Trophoblast cell (in vitro differentiated cells and primary cell): ENCODE measurements at regions not wholly inside any gene's neighbourhood (a gene's known extent, or its start where the extent isn't known, plus 50 kb on each side); places are given as distances from the start of the nearest gene placed in this dataset.

Source experiments
- DNase-seq, 2 donors: peaks; one replicate each; pipeline ENCODE4 v3.0.0-alpha.2; 2016
- H2AFZ ChIP-seq: 2 replicates; pipeline ENCODE4 v1.6.1; 2013; ENCODE audit warnings: low read length, moderate library complexity, mild to moderate bottlenecking; ENCODE audit not compliant: insufficient read depth, poor library complexity
- H2AK5ac ChIP-seq: 2 replicates; pipeline ENCODE4 v1.6.1; 2013; ENCODE audit warnings: mild to moderate bottlenecking, low read length
- H2BK120ac ChIP-seq: 2 replicates; pipeline ENCODE4 v1.6.1; 2013; ENCODE audit warnings: low read length, mild to moderate bottlenecking, moderate library complexity; ENCODE audit not compliant: insufficient read depth, poor library complexity
- H2BK12ac ChIP-seq: 2 replicates; pipeline ENCODE4 v1.6.1; 2013; ENCODE audit warnings: mild to moderate bottlenecking, low read length, moderate library complexity
- H2BK5ac ChIP-seq: 2 replicates; pipeline ENCODE4 v1.6.1; 2013; ENCODE audit warnings: low read length, low read depth, moderate library complexity, mild to moderate bottlenecking; ENCODE audit not compliant: poor library complexity
- H3K14ac ChIP-seq: 2 replicates; pipeline ENCODE4 v1.6.1; 2013; ENCODE audit warnings: mild to moderate bottlenecking, low read length
- H3K18ac ChIP-seq: 2 replicates; pipeline ENCODE4 v1.6.1; 2013; ENCODE audit warnings: mild to moderate bottlenecking, low read length
- H3K23ac ChIP-seq: 2 replicates; pipeline ENCODE4 v1.6.1; 2013; ENCODE audit warnings: low read length
- H3K27ac ChIP-seq: 2 replicates; pipeline ENCODE4 v1.5.1; 2013; ENCODE audit warnings: low read depth, mild to moderate bottlenecking, inconsistent platforms, low read length, moderate library complexity
- H3K27me3 ChIP-seq: 2 replicates; pipeline ENCODE4 v1.6.1; 2013; ENCODE audit warnings: inconsistent platforms, mild to moderate bottlenecking, low read length, moderate library complexity; ENCODE audit not compliant: insufficient read depth
- H3K36me3 ChIP-seq, 2 experiments: 1 replicate in 1 of 2; 2 replicates in 1 of 2; pipeline ENCODE4 v1.6.1; 2013; ENCODE audit warnings: low read length in 2 of 2, mild to moderate bottlenecking in 2 of 2, moderate library complexity in 1 of 2; ENCODE audit not compliant: insufficient read depth in 2 of 2, control insufficient read depth in 1 of 2
- H3K4ac ChIP-seq: 2 replicates; pipeline ENCODE4 v1.6.1; 2013; ENCODE audit warnings: low read depth, mild to moderate bottlenecking, low read length, moderate library complexity
- H3K4me1 ChIP-seq, 2 experiments: 1 replicate in 1 of 2; 2 replicates in 1 of 2; pipeline ENCODE4 v1.6.1; 2013; ENCODE audit warnings: low read length in 2 of 2, mild to moderate bottlenecking in 2 of 2, moderate library complexity in 1 of 2; ENCODE audit not compliant: insufficient read depth in 2 of 2, control insufficient read depth in 1 of 2
- H3K4me2 ChIP-seq: 2 replicates; pipeline ENCODE4 v1.6.1; 2013; ENCODE audit warnings: inconsistent platforms, mild to moderate bottlenecking, low read length, moderate library complexity
- H3K4me3 ChIP-seq: 2 replicates; pipeline ENCODE4 v1.5.1; 2013; ENCODE audit warnings: mild to moderate bottlenecking, low read depth, low read length, inconsistent platforms
- H3K79me1 ChIP-seq: one replicate; pipeline ENCODE4 v1.6.1; 2013; ENCODE audit warnings: low read length
- H3K79me2 ChIP-seq: 2 replicates; pipeline ENCODE4 v1.6.1; 2013; ENCODE audit warnings: low read length, mild to moderate bottlenecking; ENCODE audit not compliant: control insufficient read depth, insufficient read depth, poor library complexity
- H3K9ac ChIP-seq: 2 replicates; pipeline ENCODE4 v1.6.1; 2013; ENCODE audit warnings: mild to moderate bottlenecking, low read length
- H3K9me3 ChIP-seq: 2 replicates; pipeline ENCODE4 v1.6.1; 2013; ENCODE audit warnings: low read depth, mild to moderate bottlenecking, control low read depth, inconsistent platforms, low read length; ENCODE audit not compliant: insufficient read depth
- H4K12ac ChIP-seq: 2 replicates; pipeline ENCODE4 v1.6.1; 2013; ENCODE audit warnings: low read depth, mild to moderate bottlenecking, low read length, moderate library complexity
- H4K8ac ChIP-seq: 2 replicates; pipeline ENCODE4 v1.6.1; 2013; ENCODE audit warnings: low read depth, mild to moderate bottlenecking, low read length, moderate library complexity
- H4K91ac ChIP-seq: one replicate; pipeline ENCODE4 v1.6.1; 2013; ENCODE audit warnings: low read depth, mild to moderate bottlenecking, low read length, moderate library complexity
- WGBS: extraction: QIAGEN DNeasy Blood & Tissue Kit; methylation state at CpG from one replicate; pipeline ENCODE4 v1.1.7; 2013; ENCODE audit warnings: missing lambda C conversion rate; ENCODE audit not compliant: insufficient read length, insufficient coverage; ENCODE audit errors: extremely low coverage; 5-methylcytosine and 5-hydroxymethylcytosine counted together

DNA sequence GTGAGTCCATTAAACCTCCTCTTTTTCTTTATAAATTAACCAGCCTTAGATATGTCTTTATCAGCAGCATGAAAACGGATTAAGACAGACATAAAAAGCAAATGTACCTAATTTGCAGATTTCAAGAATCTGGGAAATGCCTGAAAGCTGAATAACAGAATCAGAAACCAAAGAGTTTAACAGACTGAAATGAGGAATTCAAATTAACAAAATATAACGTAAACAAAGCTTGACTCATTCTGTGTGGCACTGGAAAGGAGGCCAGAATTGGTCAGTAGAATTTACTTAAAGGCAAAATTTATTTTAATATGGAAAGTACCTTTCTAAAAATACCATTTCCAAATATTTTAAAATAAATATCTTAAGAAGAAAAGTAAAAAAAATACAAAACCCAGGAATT is 540.6 kb upstream of the HTR2A start:
- no peak overlapping the region for H3K9ac ChIP-seq
- H4K91ac ChIP-seq = no peak overlapping the region
- no CpG with 5 or more reads among the region's 2 CpGs for WGBS

DNA sequence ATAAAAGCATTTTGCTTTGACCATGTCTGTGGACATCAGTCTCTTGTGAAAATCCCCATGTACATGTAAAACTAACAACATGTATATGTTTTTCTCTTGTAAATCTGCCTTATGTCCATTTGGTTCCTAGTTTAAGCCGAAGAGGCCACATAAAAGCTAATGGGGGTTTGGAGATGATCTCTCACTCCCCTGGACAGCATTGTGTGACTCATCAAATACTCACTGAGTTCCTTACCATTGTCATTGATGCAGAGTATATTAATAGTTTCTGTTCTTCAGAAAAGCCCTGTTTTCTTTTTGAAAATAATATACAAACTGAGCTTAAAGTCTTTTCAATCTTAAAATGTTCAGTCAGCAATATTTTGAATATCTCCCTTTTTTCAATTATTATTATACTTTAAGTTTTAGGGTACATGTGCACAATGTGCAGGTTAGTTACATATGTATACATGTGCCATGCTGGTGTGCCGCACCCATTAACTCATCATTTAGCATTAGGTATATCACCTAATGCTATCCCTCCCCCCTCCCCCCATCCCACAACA is 536.7 kb upstream of the HTR2A start:
- no peak overlapping the region for H3K4ac ChIP-seq
- no peak overlapping the region for H4K91ac ChIP-seq
- no peak overlapping the region for H2BK12ac ChIP-seq
- H2BK5ac ChIP-seq = no peak overlapping the region
- no peaks in the 10 kb centered on the region for H3K79me2 ChIP-seq
- no peak overlapping the region for H4K12ac ChIP-seq
- no peaks in the 10 kb centered on the region for H3K27me3 ChIP-seq
- H4K8ac ChIP-seq = no peak overlapping the region
- H3K14ac ChIP-seq = no peak overlapping the region
- no peaks in the 10 kb centered on the region for H3K9me3 ChIP-seq
- H3K18ac ChIP-seq = no peak overlapping the region
- no peak overlapping the region for H2AK5ac ChIP-seq
- DNase-seq = no peak
- H3K23ac ChIP-seq = no peak overlapping the region
- no peak overlapping the region for H2AFZ ChIP-seq
- no peak overlapping the region for H3K4me2 ChIP-seq
- no peak overlapping the region for H3K4me3 ChIP-seq
- no peaks in the 10 kb centered on the region for H3K4me1 ChIP-seq
- WGBS = no CpG with 5 or more reads among the region's 2 CpGs
- no peaks in the 10 kb centered on the region for H3K79me1 ChIP-seq
- no peak overlapping the region for H2BK120ac ChIP-seq
- no peak overlapping the region for H3K27ac ChIP-seq
- no peak overlapping the region for H3K9ac ChIP-seq
- H3K36me3 ChIP-seq = no peaks in the 10 kb centered on the region

More for the DNA sequence above, 540.6 kb upstream of the HTR2A start:
- H3K4me1 ChIP-seq = no peaks in the 10 kb centered on the region
- no peak overlapping the region for H3K4me2 ChIP-seq
- no peak overlapping the region for H3K23ac ChIP-seq
- H3K18ac ChIP-seq = no peak overlapping the region
- H4K12ac ChIP-seq = no peak overlapping the region
- H2AFZ ChIP-seq = no peak overlapping the region
- H3K4ac ChIP-seq = no peak overlapping the region
- H3K36me3 ChIP-seq = no peaks in the 10 kb centered on the region
- H3K14ac ChIP-seq = no peak overlapping the region
- no peak for DNase-seq
- no peak overlapping the region for H2AK5ac ChIP-seq
- H2BK12ac ChIP-seq = no peak overlapping the region
- no peaks in the 10 kb centered on the region for H3K9me3 ChIP-seq
- no peak overlapping the region for H4K8ac ChIP-seq
- no peaks in the 10 kb centered on the region for H3K27me3 ChIP-seq
- no peak overlapping the region for H2BK5ac ChIP-seq
- H3K27ac ChIP-seq = no peak overlapping the region
- no peak overlapping the region for H2BK120ac ChIP-seq
- H3K4me3 ChIP-seq = no peak overlapping the region
- H3K79me1 ChIP-seq = no peaks in the 10 kb centered on the region
- H3K79me2 ChIP-seq = no peaks in the 10 kb centered on the region

DNA sequence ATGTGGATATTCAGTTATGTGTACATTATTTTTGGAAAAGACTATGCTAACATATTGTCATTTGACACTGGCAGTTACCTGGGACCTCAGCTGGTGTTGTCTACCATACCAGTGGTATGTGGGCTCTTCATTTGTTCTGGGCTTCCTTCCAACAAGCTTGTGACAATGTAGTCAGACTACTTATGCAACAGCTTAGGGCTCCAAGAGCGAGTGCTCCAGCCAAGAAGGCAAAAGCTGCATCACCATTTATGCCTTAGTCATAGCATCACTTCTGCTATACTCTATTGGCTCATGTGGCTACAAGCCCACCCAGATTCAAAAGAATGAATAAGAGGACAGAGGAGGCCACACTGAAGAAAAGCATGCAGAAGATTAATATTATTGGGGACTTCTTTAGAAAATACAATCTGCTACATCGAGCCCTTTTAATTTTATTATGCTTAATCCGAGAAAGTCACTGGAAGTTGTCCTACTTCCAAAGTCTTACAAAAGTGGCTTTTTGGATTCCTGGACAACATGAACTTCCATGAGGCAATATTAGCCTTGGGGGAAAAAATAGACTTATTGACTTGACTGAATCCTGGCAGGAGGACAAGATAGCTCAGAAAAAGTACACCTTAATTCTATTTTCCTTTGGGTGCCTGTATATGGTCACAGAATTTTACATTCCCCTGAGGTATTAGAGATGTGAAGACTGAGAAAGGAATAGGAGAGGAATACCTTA is 529.4 kb upstream of the HTR2A start:
- Histone ChIP-seq H2BK120ac (no peak overlapping the region), H3K79me2 (no peaks in the 10 kb centered on the region), H4K91ac (no peak overlapping the region), H3K79me1 (no peaks in the 10 kb centered on the region), H4K12ac (no peak overlapping the region), H2AFZ (no peak overlapping the region), H3K9ac (no peak overlapping the region), H2BK5ac (no peak overlapping the region), H3K23ac (no peak overlapping the region), H3K4me2 (no peak overlapping the region), H2AK5ac (no peak overlapping the region), H3K4me3 (no peak overlapping the region), H2BK12ac (no peak overlapping the region), H3K14ac (no peak overlapping the region), H3K9me3 (no peaks in the 10 kb centered on the region), H4K8ac (no peak overlapping the region), H3K4me1 (no peaks in the 10 kb centered on the region), H3K18ac (no peak overlapping the region), H3K27me3 (no peaks in the 10 kb centered on the region), H3K27ac (no peak overlapping the region), H3K36me3 (no peaks in the 10 kb centered on the region), H3K4ac (no peak overlapping the region)
- DNase-seq = no peak
- WGBS = no CpG with 5 or more reads among the region's 3 CpGs

DNA sequence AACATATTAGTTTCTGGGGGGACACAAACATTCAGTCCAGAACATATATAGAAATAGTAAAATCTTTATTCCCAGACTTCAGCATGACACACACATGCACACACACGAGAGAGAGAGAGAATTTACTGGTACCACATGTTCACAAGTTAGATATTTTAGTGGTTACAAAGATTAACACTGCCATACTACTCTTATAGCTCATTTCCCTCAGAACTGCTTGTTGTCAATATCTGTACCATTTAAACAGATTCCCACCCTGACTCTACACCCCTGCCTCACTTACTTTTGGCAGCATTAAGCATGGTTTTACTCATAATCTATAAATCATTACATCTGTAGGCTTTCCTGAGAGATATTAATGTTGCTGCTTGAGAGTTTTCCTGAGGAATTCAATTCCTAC is 524.7 kb upstream of the HTR2A start:
- Histone ChIP-seq H3K4me2 (no peak overlapping the region), H3K9ac (no peak overlapping the region), H3K79me1 (no peaks in the 10 kb centered on the region), H3K4ac (no peak overlapping the region), H4K12ac (no peak overlapping the region), H3K23ac (no peak overlapping the region), H2BK12ac (no peak overlapping the region), H2AFZ (no peak overlapping the region), H3K4me3 (no peak overlapping the region), H4K8ac (no peak overlapping the region), H3K9me3 (no peaks in the 10 kb centered on the region), H3K79me2 (no peaks in the 10 kb centered on the region), H2BK120ac (no peak overlapping the region), H4K91ac (no peak overlapping the region), H3K27me3 (no peaks in the 10 kb centered on the region), H2BK5ac (no peak overlapping the region), H3K18ac (no peak overlapping the region), H3K4me1 (peaks cover 0 to 3% of the 10 kb centered on the region in 2 experiments), H3K36me3 (no peaks in the 10 kb centered on the region), H2AK5ac (no peak overlapping the region), H3K27ac (no peak overlapping the region), H3K14ac (no peak overlapping the region)
- no peak for DNase-seq
- no CpG with 5 or more reads among the region's 1 CpG for WGBS
